ENCODE measurements at regions not wholly inside any gene's neighbourhood (a gene's known extent, or its start where the extent isn't known, plus 50 kb on each side); places are given as distances from the start of the nearest gene placed in this dataset.

- no peak for TF ChIP-seq CTCF (IDR thresholded peaks at IDR 0.05; ENCODE audit: low read depth, low read length, missing control alignments)
- no peak overlapping the region for H3K4me3 ChIP-seq (ENCODE audit: low read depth, low read length)
- no peak for DNase-seq (ENCODE audit: low read depth)
These were observed 395.4 kb downstream of the SAMD5 start for GRCh38 chr6:147903931-147904330.

- no peak for TF ChIP-seq CTCF (IDR thresholded peaks at IDR 0.05; ENCODE audit: low read depth, low read length, missing control alignments)
- H3K4me3 ChIP-seq (ENCODE audit: low read depth, low read length) = no peak overlapping the region
- DNase-seq (ENCODE audit: low read depth) = no peak
These were observed 395.9 kb downstream of the SAMD5 start for GRCh38 chr6:147904416-147904815.

GRCh38 chr6:147905711-147906110, 397.2 kb downstream of the SAMD5 start:
- no peak overlapping the region for H3K4me3 ChIP-seq (ENCODE audit: low read depth, low read length)
- no peak for DNase-seq (ENCODE audit: low read depth)
- TF ChIP-seq CTCF (IDR thresholded peaks at IDR 0.05; ENCODE audit: low read depth, low read length, missing control alignments) = no peak

- TF ChIP-seq CTCF (IDR thresholded peaks at IDR 0.05; ENCODE audit: low read depth, low read length, missing control alignments) = no peak
- DNase-seq (ENCODE audit: low read depth) = no peak
- H3K4me3 ChIP-seq (ENCODE audit: low read depth, low read length) = no peak overlapping the region
These were observed 397.9 kb downstream of the SAMD5 start for GRCh38 chr6:147906361-147906760.

GRCh38 chr6:147909640-147910039, 401.1 kb downstream of the SAMD5 start:
- no peak for TF ChIP-seq CTCF (IDR thresholded peaks at IDR 0.05; ENCODE audit: low read depth, low read length, missing control alignments)
- no peak for DNase-seq (ENCODE audit: low read depth)
- no peak overlapping the region for H3K4me3 ChIP-seq (ENCODE audit: low read depth, low read length)

- no peak overlapping the region for H3K4me3 ChIP-seq (ENCODE audit: low read depth, low read length)
- no peak for TF ChIP-seq CTCF (IDR thresholded peaks at IDR 0.05; ENCODE audit: low read depth, low read length, missing control alignments)
- no peak for DNase-seq (ENCODE audit: low read depth)
These were observed 401.8 kb downstream of the SAMD5 start for GRCh38 chr6:147910281-147910680.

GRCh38 chr6:147911057-147911456, 402.6 kb downstream of the SAMD5 start:
- H3K4me3 ChIP-seq (ENCODE audit: low read depth, low read length) = no peak overlapping the region
- no peak for TF ChIP-seq CTCF (IDR thresholded peaks at IDR 0.05; ENCODE audit: low read depth, low read length, missing control alignments)
- DNase-seq (ENCODE audit: low read depth) = no peak

All from GM12864 (cell line).